ENCODE measurements at regions not wholly inside any gene's neighbourhood (a gene's known extent, or its start where the extent isn't known, plus 50 kb on each side); places are given as distances from the start of the nearest gene placed in this dataset.
"Not testable (repeated sequence)": the region's sequence is repeated elsewhere in the genome, so short reads cannot be mapped to it uniquely, and the experiment has no call there.

- dilution Hi-C loops (cut with HindIII; ENCODE audit: low sequenced_read_pairs, unreplicated experiment); H3K27ac ChIP-seq (ENCODE audit: insufficient read depth, low read length); H4K5ac ChIP-seq (ENCODE audit: low read depth, low read length); H3K56ac ChIP-seq (ENCODE audit: extremely low read depth, insufficient read depth, low read length); POLR2A ChIA-PET (ENCODE audit: unreplicated experiment); BruUV-seq (replicated peaks); H3K9me3 ChIP-seq (ENCODE audit: control insufficient read depth, insufficient read depth, low read length); intact Hi-C loops (cut with micrococcal nuclease); H3K4me3 ChIP-seq (ENCODE audit: insufficient read depth, low read depth, low read length); H3K4me1 ChIP-seq (ENCODE audit: control insufficient read depth, insufficient read depth, low read length); H2AFZ ChIP-seq (replicated peaks; ENCODE audit: low read length, poor library complexity); H3K18ac ChIP-seq (ENCODE audit: low read depth, low read length); H4K8ac ChIP-seq (ENCODE audit: low read depth in 2 of 2, low read length in 2 of 2); H2BK5ac ChIP-seq (ENCODE audit: low read depth, low read length, poor library complexity, severe bottlenecking); ATAC-seq (ENCODE audit: low read depth); H2BK15ac ChIP-seq (ENCODE audit: low read depth, low read length); H2BK120ac ChIP-seq (ENCODE audit: low read depth, low read length); in situ Hi-C loops (cut with MboI; ENCODE audit: low sequenced_read_pairs); H3K9ac ChIP-seq (ENCODE audit: low read depth, low read length); CTCF ChIA-PET; H3K79me1 ChIP-seq (ENCODE audit: low read depth in 1 of 2, low read length in 2 of 2); H3K4me2 ChIP-seq (ENCODE audit: low read depth, low read length); H2BK20ac ChIP-seq (ENCODE audit: low read depth, low read length); H2AK9ac ChIP-seq (replicated peaks; ENCODE audit: low read depth, low read length, poor library complexity); H3K9me1 ChIP-seq (ENCODE audit: insufficient read depth, low read length); H4K91ac ChIP-seq (ENCODE audit: insufficient read depth, low read depth, low read length); H3K14ac ChIP-seq (replicated peaks; ENCODE audit: low read depth, low read length); H3K27me3 ChIP-seq (ENCODE audit: control insufficient read depth, insufficient read depth, low read length); H3K36me3 ChIP-seq (ENCODE audit: control insufficient read depth, insufficient read depth, low read length); H2AK5ac ChIP-seq (ENCODE audit: low read depth, low read length); H4K20me1 ChIP-seq (ENCODE audit: insufficient read depth, low read length); H3K23ac ChIP-seq (ENCODE audit: low read depth, low read length); DNase-seq; H3K4ac ChIP-seq (ENCODE audit: low read depth, low read length): not testable (repeated sequence)
- WGBS, 2 experiments (ENCODE audit: extremely low coverage in 2 of 2, insufficient read length in 1 of 2): 54% methylated on average over 2 of the region's 8 CpGs; no CpG with 5 or more reads in 1 of the 2 experiments
Observed at GRCh38 chr5:127182631-127183030, 108.0 kb upstream of the MEGF10 start.

All from IMR-90 (cell line).